RWPE2 (cell line): ENCODE measurements at regions not wholly inside any gene's neighbourhood (a gene's known extent, or its start where the extent isn't known, plus 50 kb on each side); places are given as distances from the start of the nearest gene placed in this dataset.

Experiments used
- ATAC-seq: fragments of 200-7000 bp; cut with Tn5 transposase; 3 replicates; pipeline ENCODE4 v1.9.1; 2021; ENCODE audit warnings: low read depth
- DNase-seq: peaks from one replicate; pipeline ENCODE4 v3.0.0-alpha.2; 2020; ENCODE audit warnings: low spot score
- H3K27ac ChIP-seq: fragments of 450-650 bp; 2 replicates; pipeline ENCODE4 v1.5.1; 2017; ENCODE audit warnings: mild to moderate bottlenecking; ENCODE audit not compliant: poor library complexity, severe bottlenecking
- H3K27me3 ChIP-seq: fragments of 250-450 bp; sonication (Bioruptor Pico); 2 replicates; pipeline ENCODE4 v1.5.1; 2021; ENCODE audit warnings: mild to moderate bottlenecking, moderate library complexity; ENCODE audit not compliant: insufficient read depth, poor library complexity, severe bottlenecking
- H3K36me3 ChIP-seq: fragments of 250-450 bp; sonication (Bioruptor Pico); 2 replicates; pipeline ENCODE4 v1.5.1; 2020; ENCODE audit warnings: low read depth, mild to moderate bottlenecking, moderate library complexity
- H3K4me1 ChIP-seq: fragments of 250-450 bp; sonication (Bioruptor Pico); 2 replicates; pipeline ENCODE4 v1.5.1; 2021; ENCODE audit warnings: mild to moderate bottlenecking, moderate library complexity; ENCODE audit not compliant: insufficient read depth, poor library complexity, severe bottlenecking
- H3K4me3 ChIP-seq: fragments of 250-450 bp; sonication (Bioruptor Pico); 2 replicates; pipeline ENCODE4 v1.5.1; 2021; ENCODE audit warnings: mild to moderate bottlenecking, moderate library complexity; ENCODE audit not compliant: severe bottlenecking
- H3K9me3 ChIP-seq: fragments of 250-450 bp; sonication (Bioruptor Pico); 2 replicates; pipeline ENCODE4 v1.5.1; 2021; ENCODE audit warnings: mild to moderate bottlenecking, moderate library complexity; ENCODE audit not compliant: severe bottlenecking
- CTCF ChIP-seq: fragments of 450-650 bp; IDR thresholded peaks from one replicate; pipeline ENCODE4 v1.5.1; 2017; ENCODE audit warnings: mild to moderate bottlenecking, moderate library complexity; ENCODE audit not compliant: poor library complexity, severe bottlenecking

- no peaks in the 10 kb centered on the region for H3K27me3 ChIP-seq
- H3K4me3 ChIP-seq = no peak overlapping the region
- TF ChIP-seq CTCF = no peak
- H3K27ac ChIP-seq = no peak overlapping the region
- no peaks in the 10 kb centered on the region for H3K36me3 ChIP-seq
- ATAC-seq = no peak
- H3K9me3 ChIP-seq = no peaks in the 10 kb centered on the region
- H3K4me1 ChIP-seq = peaks cover 10% of the 10 kb centered on the region
- peak; percentile 53 for DNase-seq
Observed at GRCh38 chr15:100763835-100764750, 115.5 kb upstream of the ALDH1A3 start.

GRCh38 chr15:100764778-100765466 is 114.7 kb upstream of the ALDH1A3 start:
- peak; percentile 7; the same call in 1 of the 3 replicates for ATAC-seq
- Histone ChIP-seq H3K9me3 (no peaks in the 10 kb centered on the region), H3K27me3 (no peaks in the 10 kb centered on the region), H3K36me3 (no peaks in the 10 kb centered on the region), H3K27ac (no peak overlapping the region), H3K4me3 (no peak overlapping the region), H3K4me1 (peaks cover 2% of the 10 kb centered on the region)
- DNase-seq = peak; percentile 57
- no peak for TF ChIP-seq CTCF

GRCh38 chr15:100765467-100766241 is 114.0 kb upstream of the ALDH1A3 start:
- no peaks in the 10 kb centered on the region for H3K4me1 ChIP-seq
- no peaks in the 10 kb centered on the region for H3K27me3 ChIP-seq
- no peak overlapping the region for H3K4me3 ChIP-seq
- no peaks in the 10 kb centered on the region for H3K9me3 ChIP-seq
- DNase-seq = peak; percentile 68
- H3K36me3 ChIP-seq = no peaks in the 10 kb centered on the region
- no peak overlapping the region for H3K27ac ChIP-seq
- no peak for ATAC-seq
- TF ChIP-seq CTCF = no peak

- TF ChIP-seq CTCF = no peak
- Histone ChIP-seq H3K4me3 (no peak overlapping the region), H3K27me3 (no peaks in the 10 kb centered on the region), H3K4me1 (no peaks in the 10 kb centered on the region), H3K27ac (no peak overlapping the region), H3K36me3 (no peaks in the 10 kb centered on the region), H3K9me3 (no peaks in the 10 kb centered on the region)
- DNase-seq = peak; percentile 61
- no peak for ATAC-seq
Observed at GRCh38 chr15:100766243-100767000, 113.2 kb upstream of the ALDH1A3 start.
